8988T (cell line): ENCODE measurements at regions not wholly inside any gene's neighbourhood (a gene's known extent, or its start where the extent isn't known, plus 50 kb on each side); places are given as distances from the start of the nearest gene placed in this dataset.

ENCODE experiments used
- DNase-seq: peaks from one replicate; pipeline ENCODE4 v3.0.0; 2011

- DNase-seq = no peak
Measured at GRCh38 chr10:62634576-62634975, 169.9 kb upstream of the ADO start.

GRCh38 chr10:62635127-62635526 lies 169.4 kb upstream of the ADO start:
- DNase-seq = no peak

DNA sequence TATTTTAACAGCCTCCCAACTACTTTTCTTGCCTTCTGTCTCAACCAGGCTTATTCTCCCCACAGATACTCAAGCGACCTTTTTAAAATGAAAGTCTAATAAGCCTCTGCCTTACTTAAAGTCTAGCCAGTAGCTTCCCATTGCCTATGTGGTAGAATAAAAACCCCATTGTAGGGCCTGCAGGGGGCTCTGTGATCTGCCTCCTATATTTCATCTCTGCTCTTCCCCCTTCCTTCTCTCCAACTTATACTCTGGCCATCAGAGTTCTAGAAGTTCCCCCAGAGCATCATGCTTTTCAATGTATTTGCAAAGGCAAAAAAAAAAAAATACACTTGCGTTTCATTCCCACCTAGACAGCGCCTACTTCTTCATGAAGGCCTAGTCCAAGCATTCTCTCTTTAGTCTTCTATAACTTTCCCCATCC lies 167.7 kb upstream of the ADO start:
- no peak for DNase-seq

DNA sequence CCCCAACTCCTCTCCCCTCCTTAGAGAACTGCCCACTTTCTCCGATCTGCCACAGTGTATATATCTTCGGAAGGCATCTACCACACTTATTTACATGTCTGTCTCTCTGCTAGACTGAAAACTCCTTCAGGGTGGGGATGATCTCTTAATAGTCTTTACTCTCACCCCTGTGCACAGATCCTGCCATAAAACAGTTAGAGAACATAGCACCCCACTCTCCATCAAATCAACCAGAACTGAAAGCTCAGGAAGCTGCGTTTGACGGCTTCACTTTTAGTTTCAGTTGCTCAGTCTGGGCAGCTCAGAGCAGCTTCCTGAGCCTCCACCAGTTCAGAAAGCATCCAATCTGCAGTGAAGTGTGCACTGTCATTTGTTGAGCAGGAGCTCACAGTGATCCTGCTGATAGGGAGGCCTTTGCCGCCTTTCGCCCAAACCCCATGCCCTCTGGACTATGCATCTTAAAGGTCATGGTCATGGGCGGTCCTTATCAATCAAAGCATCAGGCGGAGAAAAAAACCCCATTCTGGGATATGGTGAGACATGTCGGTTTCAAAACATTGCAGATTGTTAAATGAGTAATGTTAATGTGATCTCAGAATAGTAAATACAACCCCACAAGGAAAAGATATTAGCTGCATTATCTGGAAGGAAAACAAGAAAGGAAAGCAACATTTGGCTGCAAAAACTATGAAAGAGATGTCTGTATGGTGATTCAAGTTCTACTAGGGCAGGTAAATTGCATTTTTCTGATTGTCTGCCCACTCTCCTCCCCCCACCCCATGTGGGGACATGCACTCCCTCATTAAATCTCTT lies 167.1 kb upstream of the ADO start:
- DNase-seq = no peak

DNA sequence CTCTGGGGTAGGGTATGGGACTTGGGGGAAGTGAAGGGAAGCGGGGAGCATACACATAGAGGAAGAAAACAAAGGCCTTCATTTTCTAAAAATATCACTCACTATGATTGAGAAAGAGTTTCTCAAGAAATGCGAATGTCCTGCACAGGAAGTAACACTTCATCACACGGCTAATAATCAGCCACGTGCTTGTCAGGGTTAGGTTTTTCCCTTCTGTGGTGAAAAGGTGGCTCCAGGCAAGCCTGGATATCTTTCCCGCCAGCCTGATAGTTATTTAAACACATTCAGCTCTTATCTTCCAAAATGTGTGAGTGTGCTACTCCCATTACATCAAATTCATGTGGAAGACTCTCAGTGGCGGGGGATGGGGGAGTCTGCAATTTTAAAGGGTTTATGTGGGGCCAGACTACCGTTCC lies 166.4 kb upstream of the ADO start:
- no peak for DNase-seq

GRCh38 chr10:62639144-62639543 lies 165.4 kb upstream of the ADO start:
- DNase-seq = no peak

DNA sequence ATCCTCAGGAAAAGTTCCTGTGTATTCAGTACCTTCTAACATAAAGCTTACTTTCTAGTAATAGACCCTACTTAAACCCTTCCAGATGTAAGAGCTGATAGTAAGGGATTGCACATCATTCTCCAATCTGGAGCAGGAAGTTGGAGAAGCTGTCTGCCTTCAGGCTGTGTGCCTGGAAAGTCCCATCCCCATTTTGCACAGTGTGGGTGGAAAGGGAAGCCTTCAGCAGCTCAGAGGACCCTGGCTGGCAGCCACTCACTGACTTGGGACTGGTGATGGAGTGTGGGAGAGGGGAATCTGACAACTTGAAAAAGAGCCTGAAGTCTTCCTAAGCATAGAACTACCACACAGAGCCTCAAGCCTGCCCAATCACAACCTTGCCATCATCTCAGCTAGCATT lies 164.1 kb upstream of the ADO start:
- DNase-seq = no peak

- DNase-seq = no peak
Measured at GRCh38 chr10:62643606-62644587, 160.6 kb upstream of the ADO start.

- DNase-seq = no peak
Measured at GRCh38 chr10:62647375-62648092, 157.0 kb upstream of the ADO start.

DNA sequence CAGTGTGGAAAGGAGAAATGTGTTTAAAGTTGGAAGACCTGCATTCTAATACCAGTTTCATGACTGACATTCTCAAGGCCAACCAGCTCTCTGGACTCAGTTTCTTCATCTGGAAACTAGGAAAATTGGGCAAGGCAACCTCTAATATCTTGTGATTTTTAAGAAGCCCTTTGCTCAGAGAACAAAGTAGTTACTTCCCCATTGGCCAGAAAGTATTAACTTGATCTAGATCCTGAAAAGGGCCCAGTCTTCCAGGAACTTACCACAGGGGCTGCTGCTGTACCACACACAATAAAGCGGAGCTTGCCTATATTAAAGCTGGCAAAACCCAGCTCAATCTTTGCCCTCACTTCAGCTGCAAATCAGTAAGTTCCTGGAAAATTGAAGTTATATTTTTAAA lies 155.6 kb upstream of the ADO start:
- DNase-seq = no peak

DNA sequence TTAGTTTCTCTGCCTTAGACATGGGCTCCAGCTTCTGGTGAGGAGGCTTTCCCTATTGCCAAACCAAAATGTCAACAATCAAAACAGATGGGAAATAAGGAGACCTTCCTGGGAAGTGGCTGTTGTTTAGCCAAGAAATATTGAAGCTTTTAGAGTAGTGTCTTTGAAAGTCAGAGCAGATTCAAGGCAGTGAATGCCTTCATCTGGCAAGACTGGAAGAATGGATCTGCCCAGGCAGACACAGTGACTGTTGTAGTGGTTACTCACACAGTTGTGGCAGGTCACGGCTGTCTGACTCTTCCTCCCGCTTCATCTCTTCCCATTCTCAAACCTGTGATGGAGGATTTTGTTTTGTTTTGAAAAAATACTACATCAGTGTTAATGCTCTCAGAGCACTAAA lies 154.1 kb upstream of the ADO start:
- no peak for DNase-seq

DNA sequence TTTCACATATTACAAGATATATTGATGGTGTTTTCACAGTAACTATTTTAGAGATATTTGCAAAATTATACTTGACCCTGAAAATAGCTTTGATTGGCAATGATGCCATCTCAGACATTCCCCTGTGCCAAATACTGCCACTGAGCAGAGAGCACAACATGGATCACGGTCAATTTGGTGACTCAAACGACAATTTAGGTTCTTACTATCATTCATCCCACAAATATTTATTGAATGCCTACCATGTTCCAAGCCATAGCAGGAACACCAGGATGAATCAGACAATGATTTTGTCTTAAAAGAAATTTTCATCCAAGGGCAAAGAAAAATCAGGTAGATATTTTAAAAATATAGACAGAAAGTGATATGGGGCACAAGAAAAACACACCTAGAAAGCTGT lies 153.2 kb upstream of the ADO start:
- DNase-seq = no peak

- no peak for DNase-seq
Measured at GRCh38 chr10:62652114-62652513, 152.4 kb upstream of the ADO start.

GRCh38 chr10:62652564-62652963 lies 152.0 kb upstream of the ADO start:
- no peak for DNase-seq

DNA sequence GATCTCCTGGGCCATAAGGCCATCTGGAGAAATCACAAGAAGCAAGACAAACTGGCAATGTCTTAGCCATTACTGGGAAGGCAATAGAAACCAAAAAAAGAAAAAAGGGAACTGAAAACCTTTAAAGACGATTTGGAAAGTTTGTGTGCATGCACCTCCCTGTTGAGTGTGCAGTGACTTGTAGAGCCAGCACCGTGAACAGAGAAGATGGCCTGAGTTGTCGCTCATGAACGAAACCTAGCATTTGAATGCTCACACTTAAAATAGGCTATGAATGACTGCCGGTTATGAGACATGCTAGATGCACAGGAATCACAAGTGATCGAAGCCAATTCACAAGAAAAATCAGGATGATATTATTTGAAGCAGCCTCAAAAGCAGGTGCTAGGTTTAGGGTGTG lies 151.3 kb upstream of the ADO start:
- DNase-seq = no peak

DNA sequence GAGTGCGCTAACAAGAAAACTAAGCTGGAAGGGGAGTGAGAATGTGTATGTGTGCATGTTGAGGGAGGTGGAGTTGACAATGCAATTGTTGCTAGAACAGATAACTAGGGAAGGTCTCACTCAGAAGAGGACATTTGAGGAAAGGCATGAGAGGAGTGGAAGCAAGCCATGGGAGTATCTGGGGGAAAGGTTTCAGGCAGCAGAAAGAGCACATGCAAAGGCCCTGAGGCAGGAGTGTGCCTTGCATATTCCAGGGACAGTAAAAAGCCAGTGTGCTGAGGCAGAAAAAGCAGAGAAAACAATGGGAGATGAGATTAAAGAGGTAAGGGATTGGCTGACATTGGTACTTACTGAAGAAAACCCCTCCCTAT lies 149.6 kb upstream of the ADO start:
- no peak for DNase-seq

DNA sequence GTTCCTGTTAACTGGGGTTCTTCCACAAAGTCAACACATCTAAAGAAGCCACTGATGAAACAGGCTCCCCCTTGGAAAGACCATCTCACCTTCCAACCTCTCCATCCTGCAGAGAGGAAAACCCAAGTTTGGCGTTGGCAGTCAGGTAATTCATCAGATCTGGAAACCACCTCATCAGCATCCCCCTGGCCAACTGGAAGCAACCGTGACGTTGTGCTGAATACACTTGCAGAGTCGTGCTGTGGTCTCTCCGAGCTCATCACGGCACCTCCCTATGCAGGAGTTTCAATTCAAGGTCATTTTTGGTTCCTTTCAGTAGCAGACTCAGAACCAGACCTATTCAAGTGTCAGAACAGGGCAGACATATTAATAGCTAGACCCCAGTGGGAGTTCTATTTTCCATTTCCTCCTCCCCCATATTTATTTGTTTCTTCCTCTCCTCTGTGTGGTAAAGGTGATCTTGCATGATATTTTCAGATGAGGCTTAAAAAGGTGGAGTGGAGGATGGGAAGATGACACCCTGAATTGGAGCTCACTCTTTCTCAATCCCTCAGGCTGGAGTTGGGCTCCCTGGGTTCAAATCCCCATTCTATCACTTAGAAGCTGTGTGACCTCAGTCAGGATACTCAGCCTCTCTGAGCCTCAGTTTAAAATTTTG lies 149.1 kb upstream of the ADO start:
- DNase-seq = no peak

DNA sequence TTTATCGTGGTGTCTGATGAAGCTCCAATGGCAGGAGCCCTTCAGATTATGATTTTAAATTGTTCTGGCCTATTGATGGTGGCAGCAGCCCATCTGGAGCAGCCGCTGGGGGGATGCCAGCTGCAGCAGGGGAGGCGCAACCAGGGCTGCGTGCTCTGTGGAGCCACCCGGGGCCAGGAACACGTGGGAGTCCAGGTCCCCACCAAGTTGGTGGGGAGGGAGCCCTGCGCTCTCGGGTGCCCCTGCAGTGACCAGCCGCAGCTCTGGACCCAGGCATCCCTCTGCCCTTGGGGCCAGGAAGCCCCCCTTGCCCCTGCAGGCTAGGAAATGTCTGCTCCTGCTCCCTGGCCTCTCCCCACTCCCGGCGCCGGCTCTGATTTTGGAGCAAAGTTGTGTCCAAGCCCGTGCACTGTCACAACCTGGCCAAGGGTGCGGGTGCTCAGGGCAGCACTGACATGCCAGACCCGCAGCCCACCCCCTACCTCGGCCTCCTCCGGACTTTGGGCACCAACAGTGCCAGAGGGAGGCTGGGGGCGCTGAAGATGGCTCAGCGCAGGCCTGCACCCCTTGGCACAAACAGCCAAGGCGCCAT lies 147.2 kb upstream of the ADO start:
- DNase-seq = no peak

DNA sequence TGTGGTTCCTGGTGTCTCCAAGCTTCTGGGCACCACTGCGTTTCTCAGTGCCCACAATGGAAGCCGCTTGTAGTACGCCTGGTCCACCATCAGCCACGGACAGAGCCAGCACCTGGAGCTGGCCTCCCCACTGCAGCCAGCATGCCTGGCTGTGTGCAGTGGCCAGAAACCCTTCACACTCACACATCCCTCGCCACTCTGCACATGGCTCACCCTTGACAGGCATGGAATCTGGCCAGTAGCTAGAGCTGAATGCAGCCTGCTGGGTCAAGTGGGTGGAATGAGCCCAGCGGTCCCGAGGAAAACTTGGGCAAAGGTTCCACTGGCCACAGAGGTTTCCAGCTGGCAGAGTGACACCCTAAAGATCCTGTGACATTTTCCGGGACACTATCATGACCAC lies 146.0 kb upstream of the ADO start:
- DNase-seq = no peak

GRCh38 chr10:62661143-62661542 lies 143.4 kb upstream of the ADO start:
- no peak for DNase-seq

DNA sequence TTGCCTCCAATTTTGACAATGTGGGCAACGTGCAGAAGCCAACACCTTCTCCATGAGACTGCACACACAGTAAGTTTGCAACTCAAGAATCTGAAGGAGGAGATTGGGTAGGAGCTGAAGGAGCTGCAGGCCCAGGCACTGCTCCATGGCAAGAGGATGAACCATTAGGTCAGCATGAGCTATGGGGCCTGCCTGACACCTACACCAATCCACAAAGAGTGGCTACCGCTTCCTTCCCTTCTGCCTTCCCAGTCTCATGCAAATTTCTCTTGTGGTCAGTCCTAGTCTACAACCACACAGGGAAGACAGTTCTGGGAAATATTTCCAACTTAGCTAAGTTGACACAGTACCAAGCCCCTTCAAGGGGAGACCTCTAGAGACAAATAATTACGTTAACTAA lies 142.0 kb upstream of the ADO start:
- no peak for DNase-seq

DNA sequence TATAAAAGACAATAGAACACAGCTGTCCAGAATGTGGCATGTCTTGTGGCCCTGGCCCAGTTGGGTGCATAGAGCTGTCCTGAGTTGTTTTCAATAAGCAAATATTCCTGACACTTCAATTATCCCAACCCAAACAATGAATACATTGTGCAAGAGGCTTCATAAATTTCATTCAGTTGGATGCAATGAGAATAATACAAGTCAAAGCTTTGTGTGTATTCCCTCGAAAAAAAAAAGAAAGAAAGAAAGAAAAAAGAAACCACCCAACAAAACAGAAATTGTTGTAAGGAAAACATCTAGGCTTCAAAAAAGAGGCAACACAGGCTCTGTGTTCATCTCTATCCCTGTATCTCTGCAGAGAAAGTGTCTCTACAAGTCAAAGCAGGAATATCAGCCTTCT lies 138.7 kb upstream of the ADO start:
- no peak for DNase-seq

GRCh38 chr10:62666275-62666674 lies 138.2 kb upstream of the ADO start:
- DNase-seq = no peak
